ENCODE measurements at regions not wholly inside any gene's neighbourhood (a gene's known extent, or its start where the extent isn't known, plus 50 kb on each side); places are given as distances from the start of the nearest gene placed in this dataset.

DNA sequence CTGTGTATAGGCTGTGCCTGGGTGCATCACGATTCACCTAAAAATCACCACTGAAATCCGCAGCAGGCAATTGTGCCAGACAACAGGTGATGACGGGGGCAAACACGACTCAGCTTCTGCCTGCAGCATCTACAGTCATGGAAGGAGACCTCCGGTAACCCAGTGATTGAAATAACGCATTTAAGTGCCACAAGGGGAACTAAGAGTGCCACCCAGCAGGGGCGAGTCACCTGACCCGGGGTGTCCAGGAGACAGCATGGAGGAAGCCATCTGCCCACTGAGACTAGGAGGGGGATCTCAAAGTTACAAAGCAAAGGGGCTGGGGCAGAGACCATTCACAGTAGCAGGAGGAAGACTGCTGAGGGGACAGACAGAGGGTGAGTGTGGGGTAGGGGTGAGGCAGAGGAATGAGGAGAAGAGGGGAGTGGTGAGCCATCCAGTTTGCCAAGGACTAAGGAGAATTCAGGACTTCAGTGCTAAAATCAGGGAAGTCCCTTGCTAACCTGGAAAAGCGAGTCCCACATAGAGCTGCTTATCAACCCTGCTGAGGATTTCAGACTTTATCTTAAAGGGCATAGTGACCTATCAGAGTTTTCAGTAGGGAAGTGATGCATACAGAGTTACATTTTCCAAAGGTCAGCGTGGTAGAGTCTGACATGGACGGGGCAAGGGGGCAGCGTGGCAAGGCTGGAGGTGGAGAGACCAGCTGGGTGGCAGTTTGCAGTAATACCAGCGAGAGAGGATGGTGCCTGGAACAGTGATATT is 256.7 kb upstream of the HES1 start:
- no TSS peak for BruUV-seq (replicated peaks)
- CTCF ChIA-PET = interaction anchor here (0.6 to 1.0 kb wide), 3 partner anchors 9 to 257 kb away, joined by 3 read pairs; partner anchors contain the start of gene HES1
- H3K36me3 Mint-ChIP-seq (ENCODE audit: insufficient read depth, unreplicated experiment) = peaks cover 18% of the 10 kb centered on the region
- intact Hi-C loops (cut with micrococcal nuclease; ENCODE audit: unreplicated experiment) = no loop called here
- no peak for DNase-seq
- peaks cover 8% of the 10 kb centered on the region for H3K9me3 Mint-ChIP-seq (ENCODE audit: low read depth, unreplicated experiment)
- peaks cover 91% of the 10 kb centered on the region for H3K4me1 Mint-ChIP-seq (ENCODE audit: low read depth, unreplicated experiment)
- TF ChIP-seq, protein P1, sequence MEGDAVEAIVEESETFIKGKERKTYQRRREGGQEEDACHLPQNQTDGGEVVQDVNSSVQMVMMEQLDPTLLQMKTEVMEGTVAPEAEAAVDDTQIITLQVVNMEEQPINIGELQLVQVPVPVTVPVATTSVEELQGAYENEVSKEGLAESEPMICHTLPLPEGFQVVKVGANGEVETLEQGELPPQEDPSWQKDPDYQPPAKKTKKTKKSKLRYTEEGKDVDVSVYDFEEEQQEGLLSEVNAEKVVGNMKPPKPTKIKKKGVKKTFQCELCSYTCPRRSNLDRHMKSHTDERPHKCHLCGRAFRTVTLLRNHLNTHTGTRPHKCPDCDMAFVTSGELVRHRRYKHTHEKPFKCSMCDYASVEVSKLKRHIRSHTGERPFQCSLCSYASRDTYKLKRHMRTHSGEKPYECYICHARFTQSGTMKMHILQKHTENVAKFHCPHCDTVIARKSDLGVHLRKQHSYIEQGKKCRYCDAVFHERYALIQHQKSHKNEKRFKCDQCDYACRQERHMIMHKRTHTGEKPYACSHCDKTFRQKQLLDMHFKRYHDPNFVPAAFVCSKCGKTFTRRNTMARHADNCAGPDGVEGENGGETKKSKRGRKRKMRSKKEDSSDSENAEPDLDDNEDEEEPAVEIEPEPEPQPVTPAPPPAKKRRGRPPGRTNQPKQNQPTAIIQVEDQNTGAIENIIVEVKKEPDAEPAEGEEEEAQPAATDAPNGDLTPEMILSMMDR (IDR thresholded peaks at IDR 0.05; ENCODE audit: unreplicated experiment) = no peak
- H3K27me3 Mint-ChIP-seq (ENCODE audit: unreplicated experiment) = no peaks in the 10 kb centered on the region
- H3K4me3 Mint-ChIP-seq (ENCODE audit: low read depth, unreplicated experiment) = no peak overlapping the region
- peak overlapping the region; percentile 15 for H3K27ac Mint-ChIP-seq (ENCODE audit: unreplicated experiment)

DNA sequence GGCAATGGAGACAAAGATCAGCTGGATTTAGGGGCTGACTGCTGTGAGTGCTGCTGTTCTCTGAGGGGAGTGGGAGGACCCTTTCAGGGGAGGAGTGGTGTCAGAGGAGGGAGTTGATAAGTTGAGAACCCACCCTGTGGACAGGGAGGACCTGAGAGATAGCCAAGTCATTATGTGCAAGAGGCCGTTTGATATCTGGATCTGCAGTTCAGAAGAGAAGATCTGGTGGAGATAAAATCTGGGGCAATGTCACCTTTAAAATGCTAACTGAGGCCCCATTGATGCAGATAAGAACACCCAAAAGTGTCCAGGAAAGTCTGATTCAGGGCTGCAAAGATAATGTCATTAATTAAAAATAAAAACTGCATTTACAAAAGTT is 256.1 kb upstream of the HES1 start:
- Mint-ChIP-seq H3K4me3 (ENCODE audit: low read depth, unreplicated experiment) (no peak overlapping the region), H3K27ac (ENCODE audit: unreplicated experiment) (no peak overlapping the region), H3K4me1 (ENCODE audit: low read depth, unreplicated experiment) (peaks cover 90% of the 10 kb centered on the region), H3K9me3 (ENCODE audit: low read depth, unreplicated experiment) (peaks cover 8% of the 10 kb centered on the region), H3K27me3 (ENCODE audit: unreplicated experiment) (no peaks in the 10 kb centered on the region), H3K36me3 (ENCODE audit: insufficient read depth, unreplicated experiment) (peaks cover 18% of the 10 kb centered on the region)
- BruUV-seq (replicated peaks) = no TSS peak
- intact Hi-C loops (cut with micrococcal nuclease; ENCODE audit: unreplicated experiment) = no loop called here
- TF ChIP-seq, protein P1 (IDR thresholded peaks at IDR 0.05; ENCODE audit: unreplicated experiment) = no peak
- CTCF ChIA-PET = interaction anchor here (0.6 to 1.0 kb wide), 2 partner anchors 12 to 257 kb away, joined by 3 read pairs; partner anchors contain the start of gene HES1
- no peak for DNase-seq

DNA sequence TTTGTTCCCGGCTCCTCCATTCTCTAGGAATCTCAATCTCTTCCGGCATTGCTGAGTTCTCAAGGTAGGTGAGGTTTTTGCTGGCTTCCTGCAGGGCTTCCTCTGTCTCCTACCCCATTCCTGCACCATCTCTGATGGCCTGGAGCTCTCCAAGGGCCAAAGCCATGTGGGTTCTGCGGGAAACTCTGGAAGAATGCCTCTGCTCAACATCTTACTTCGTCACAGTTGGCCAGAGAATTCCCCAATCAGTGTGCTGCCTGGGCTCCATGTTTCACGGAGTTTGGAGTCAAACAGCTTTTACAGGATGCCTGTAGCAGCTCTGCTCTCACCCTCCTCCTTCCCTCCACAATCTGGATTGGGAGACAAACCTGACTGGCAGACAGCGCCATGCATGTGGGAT is 253.9 kb upstream of the HES1 start:
- CTCF ChIA-PET = interaction anchor here (1.3 kb wide), 1 partner anchor 207 kb away, joined by 3 read pairs; no protein-coding TSS in a partner anchor
- peaks cover 12% of the 10 kb centered on the region for H3K9me3 Mint-ChIP-seq (ENCODE audit: low read depth, unreplicated experiment)
- peaks cover 12% of the 10 kb centered on the region for H3K36me3 Mint-ChIP-seq (ENCODE audit: insufficient read depth, unreplicated experiment)
- intact Hi-C loops (cut with micrococcal nuclease; ENCODE audit: unreplicated experiment) = no loop called here
- BruUV-seq (replicated peaks) = no TSS peak
- TF ChIP-seq, protein P1 (IDR thresholded peaks at IDR 0.05; ENCODE audit: unreplicated experiment) = no peak
- peak overlapping the region; percentile 51 for H3K27ac Mint-ChIP-seq (ENCODE audit: unreplicated experiment)
- peaks cover 88% of the 10 kb centered on the region for H3K4me1 Mint-ChIP-seq (ENCODE audit: low read depth, unreplicated experiment)
- no peaks in the 10 kb centered on the region for H3K27me3 Mint-ChIP-seq (ENCODE audit: unreplicated experiment)
- DNase-seq = no peak
- H3K4me3 Mint-ChIP-seq (ENCODE audit: low read depth, unreplicated experiment) = no peak overlapping the region

DNA sequence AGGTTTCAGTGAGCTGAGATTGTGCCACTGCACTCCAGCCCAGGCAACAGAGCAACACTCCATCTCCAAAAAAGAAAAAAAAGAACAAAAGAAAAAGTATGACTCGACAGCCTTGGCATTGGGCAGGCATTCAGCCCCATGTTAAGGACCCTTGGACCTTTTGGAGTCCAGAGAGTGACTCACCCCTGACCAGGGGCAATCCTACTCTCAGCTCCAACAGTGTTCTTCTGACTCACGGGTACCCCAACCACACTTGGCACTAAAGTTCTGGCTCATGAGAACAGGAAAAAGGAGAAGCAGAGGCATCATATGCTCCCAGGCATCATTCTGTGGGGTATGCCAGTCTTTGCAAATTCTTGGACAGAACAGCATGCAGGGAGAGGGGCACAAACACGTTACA is 252.4 kb upstream of the HES1 start:
- Mint-ChIP-seq H3K27ac (ENCODE audit: unreplicated experiment) (peak overlapping the region; percentile 51), H3K4me3 (ENCODE audit: low read depth, unreplicated experiment) (no peak overlapping the region), H3K9me3 (ENCODE audit: low read depth, unreplicated experiment) (peaks cover 12% of the 10 kb centered on the region), H3K4me1 (ENCODE audit: low read depth, unreplicated experiment) (peaks cover 75% of the 10 kb centered on the region), H3K36me3 (ENCODE audit: insufficient read depth, unreplicated experiment) (peaks cover 12% of the 10 kb centered on the region), H3K27me3 (ENCODE audit: unreplicated experiment) (no peaks in the 10 kb centered on the region)
- CTCF ChIA-PET = interaction anchor here (0.6 to 1.3 kb wide), 3 partner anchors 10 to 258 kb away, joined by 3 to 6 read pairs (median 4); no protein-coding TSS in a partner anchor
- no peak for DNase-seq
- BruUV-seq (replicated peaks) = no TSS peak
- TF ChIP-seq, protein P1 (IDR thresholded peaks at IDR 0.05; ENCODE audit: unreplicated experiment) = no peak
- intact Hi-C loops (cut with micrococcal nuclease; ENCODE audit: unreplicated experiment) = no loop called here

Data from Calu3 (cell line).